Stimulated activated CD4-positive, alpha-beta T cell treated with anti-CD3 and anti-CD28 coated beads, Interleukin-1b, Interleukin-23, amount 100 ng/mL, for 24 hours (primary cell): ENCODE measurements at regions not wholly inside any gene's neighbourhood (a gene's known extent, or its start where the extent isn't known, plus 50 kb on each side); places are given as distances from the start of the nearest gene placed in this dataset.

Experiments used
- DNase-seq, 4 experiments: peaks; one replicate each; pipeline ENCODE4 v3.0.0-alpha.2; 2020; ENCODE audit warnings: low read depth in 4 of 4, low spot score in 1 of 4

- DNase-seq, result no peak
These were observed 1499.6 kb downstream of the EFNA5 start for GRCh38 chr5:106171132-106171531.

GRCh38 chr5:106167766-106168165 lies 1503.0 kb downstream of the EFNA5 start:
- DNase-seq, result no peak

- no peak for DNase-seq
These were observed 1507.5 kb downstream of the EFNA5 start for GRCh38 chr5:106163233-106163632.

DNA sequence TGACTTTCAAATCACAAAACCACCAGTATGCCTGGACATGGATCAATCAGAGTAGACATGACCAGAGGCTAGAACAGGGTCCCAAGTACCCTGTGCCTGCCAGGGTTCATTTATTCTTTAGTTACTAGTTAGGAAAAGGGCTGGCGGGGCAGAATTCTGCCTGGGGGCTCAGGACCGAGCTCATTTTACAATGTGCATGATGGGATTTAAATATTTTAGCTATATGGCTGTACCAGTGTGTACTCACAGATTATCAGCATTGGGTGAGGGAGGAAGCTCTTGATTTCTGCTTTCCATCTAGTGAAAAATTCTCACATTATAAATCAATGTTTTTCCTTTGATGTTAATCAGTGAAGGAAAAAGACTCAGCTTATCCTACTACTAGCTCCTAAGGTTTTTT lies 1511.1 kb downstream of the EFNA5 start:
- DNase-seq, result no peak

DNA sequence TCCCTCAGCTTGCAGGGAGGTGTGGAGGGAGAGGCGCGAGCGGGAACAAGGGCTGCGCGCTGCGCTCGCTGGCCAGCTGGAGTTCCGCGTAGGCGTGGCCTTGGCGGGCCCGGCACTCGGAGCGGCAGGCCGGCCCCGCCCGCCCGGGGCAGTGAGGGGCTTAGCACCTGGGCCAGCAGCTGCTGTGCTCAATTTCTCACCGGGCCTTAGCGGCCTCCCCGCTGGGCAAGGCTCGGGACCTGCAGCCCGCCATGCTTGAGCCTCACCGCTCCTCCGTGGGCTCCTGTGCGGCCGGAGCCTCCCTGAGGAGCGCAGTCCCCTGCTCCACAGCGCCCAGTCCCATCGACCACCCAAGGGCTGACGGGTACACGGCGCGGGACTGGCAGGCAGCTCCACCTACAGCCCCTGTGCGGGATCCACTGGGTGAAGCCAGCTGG lies 1516.4 kb downstream of the EFNA5 start:
- no peak for DNase-seq

DNA sequence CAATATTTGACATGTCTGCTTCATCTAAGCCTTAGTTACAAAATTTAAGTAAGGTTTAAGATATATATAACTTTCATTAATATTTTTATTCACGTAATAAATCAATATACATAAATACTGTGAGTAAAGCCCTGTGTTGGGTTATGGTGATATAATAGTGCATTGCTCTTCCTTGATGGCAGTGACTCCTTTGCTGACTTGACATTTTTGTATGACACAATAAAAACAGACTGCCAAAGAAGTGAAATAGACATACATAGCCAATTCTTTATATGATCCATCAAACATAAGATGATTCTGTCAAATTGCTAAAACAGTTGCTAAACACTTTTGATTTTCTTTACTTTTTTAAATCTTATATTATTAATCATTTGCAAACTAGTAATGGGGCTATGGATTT lies 1518.2 kb downstream of the EFNA5 start:
- DNase-seq, result no peak

- no peak for DNase-seq
These were observed 1528.6 kb downstream of the EFNA5 start for GRCh38 chr5:106142116-106142515.

DNA sequence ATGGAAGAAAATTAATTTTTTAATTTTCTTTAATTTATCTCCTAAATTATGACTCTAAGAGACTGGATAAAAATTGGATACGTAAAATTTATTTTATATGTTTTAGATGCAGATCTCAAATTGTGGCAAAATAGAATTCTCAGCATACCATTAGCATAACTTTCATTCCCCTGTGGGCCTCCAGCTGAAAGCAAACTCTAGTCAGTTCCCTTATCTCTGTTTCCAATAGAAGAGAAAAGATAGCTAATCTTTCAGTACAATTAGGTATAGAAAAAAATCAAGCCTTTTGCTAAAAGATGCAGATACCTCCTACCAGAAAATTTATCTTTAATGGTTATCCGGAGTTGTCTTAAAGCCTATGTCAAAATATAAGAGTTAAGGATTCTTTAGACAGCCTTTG lies 1530.6 kb downstream of the EFNA5 start:
- no peak for DNase-seq

- DNase-seq, result no peak
These were observed 1534.7 kb downstream of the EFNA5 start for GRCh38 chr5:106136061-106136460.

DNA sequence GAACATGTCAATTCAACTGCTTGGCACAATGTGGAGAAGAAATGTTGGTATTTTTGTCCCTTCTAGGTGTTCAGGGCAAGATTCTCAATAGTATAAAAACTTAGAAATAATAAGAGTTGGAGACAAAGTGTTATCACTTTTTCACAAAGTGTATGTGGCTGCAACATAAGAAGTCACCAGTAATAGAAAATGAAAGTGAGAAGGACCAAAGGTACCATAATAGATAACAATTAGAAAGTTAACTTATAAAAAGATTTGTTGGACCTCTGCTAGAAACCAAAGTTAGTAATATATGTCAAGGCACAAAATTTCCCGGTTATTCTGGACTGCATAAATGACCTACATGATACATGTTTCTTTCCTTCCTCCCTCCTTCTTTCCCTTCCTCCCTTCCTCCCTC lies 1535.3 kb downstream of the EFNA5 start:
- DNase-seq, result no peak

GRCh38 chr5:106134549-106134948 lies 1536.2 kb downstream of the EFNA5 start:
- no peak for DNase-seq

GRCh38 chr5:106127985-106128384 lies 1542.8 kb downstream of the EFNA5 start:
- DNase-seq, result no peak

DNA sequence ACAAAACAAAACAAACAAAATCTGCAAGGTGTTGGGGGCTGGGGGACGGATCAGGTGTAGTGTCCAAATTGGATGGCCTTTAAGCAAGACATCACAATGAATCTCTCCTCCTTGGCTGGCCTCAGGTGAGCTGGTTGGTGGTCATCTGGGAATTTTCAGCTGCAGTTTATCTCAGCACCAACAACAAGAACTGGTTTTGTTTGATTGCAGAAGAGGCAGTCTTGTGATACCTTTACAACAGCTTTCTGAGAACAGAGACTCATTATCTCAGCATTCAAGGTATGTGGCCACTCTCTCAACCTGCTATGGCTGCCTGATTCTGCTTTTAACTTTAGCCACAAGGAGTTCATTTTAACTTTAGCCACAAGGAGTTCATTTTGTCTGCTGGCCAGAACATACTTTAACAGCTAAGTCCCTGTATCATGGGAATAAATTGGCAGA lies 1543.4 kb downstream of the EFNA5 start:
- no peak for DNase-seq

DNA sequence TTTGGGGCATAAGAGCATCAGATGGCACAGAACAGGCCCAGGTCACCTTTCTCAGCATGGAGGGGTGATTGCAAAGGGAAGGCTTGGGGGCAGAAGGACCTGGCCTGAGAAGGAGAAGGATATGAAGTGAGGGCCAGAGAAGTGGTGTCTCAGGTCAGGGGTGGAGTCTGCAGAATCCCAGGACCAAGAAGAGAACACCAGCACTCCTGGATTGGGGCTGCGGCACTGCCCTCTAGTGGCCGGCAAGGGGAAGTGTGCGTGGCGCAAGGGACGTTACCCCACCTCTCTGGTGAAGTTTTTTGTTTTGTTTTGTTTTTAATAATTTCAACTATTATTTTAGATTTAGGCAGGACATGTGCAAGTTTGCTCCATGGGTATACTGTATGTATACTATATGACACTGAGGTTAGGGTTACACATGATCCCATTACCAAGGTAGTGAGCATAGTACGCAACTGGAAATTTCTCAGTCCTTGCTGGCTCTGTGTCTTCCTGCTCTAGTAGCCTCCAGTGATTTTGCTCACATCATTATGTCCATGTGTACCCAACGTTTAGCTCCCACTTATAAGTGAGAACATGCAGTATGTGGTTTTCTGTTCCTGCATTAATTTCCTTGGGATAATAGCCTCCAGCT lies 1548.6 kb downstream of the EFNA5 start:
- DNase-seq, result peak in 1 of 4 experiments; percentile 1

- no peak for DNase-seq
These were observed 1554.1 kb downstream of the EFNA5 start for GRCh38 chr5:106116682-106117081.

- DNase-seq, result no peak
These were observed 1556.8 kb downstream of the EFNA5 start for GRCh38 chr5:106113922-106114321.

DNA sequence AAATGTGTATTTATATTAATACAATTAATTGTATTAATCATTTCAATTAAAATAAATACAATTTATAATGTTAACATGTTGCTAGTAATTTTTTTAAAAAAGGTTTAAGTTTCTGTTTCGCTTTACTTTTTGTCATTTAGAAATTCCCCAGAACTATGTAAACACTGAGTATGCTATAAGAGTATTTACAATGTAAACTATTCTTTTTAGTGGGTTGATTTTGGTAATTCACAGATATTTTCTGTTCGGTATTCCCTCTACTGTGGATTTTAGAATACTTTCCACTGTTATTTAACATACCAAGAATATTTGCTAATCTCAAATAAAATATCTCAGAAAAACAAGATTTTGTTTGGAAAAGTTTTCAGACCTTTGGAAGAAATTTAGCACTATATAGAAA lies 1564.4 kb downstream of the EFNA5 start:
- no peak for DNase-seq

DNA sequence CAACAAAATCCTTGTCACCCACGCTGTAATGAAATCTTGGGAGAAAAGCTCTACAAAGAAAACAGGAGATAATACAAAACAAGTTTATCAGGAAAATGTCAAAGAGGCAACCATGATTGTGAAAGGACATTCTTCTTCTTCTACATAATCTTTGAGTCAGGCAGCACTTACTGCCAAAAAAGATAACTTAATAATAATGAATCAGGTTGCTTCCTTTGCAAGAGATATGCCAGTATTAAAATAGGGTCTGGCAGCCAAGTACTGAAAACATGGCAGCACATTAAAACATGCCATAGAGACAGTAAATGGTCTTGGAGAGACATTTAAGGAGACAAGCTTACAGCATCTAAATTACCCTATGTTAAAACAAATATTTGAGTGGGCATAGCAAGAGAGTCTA lies 1573.4 kb downstream of the EFNA5 start:
- no peak for DNase-seq

- DNase-seq, result no peak
These were observed 1575.9 kb downstream of the EFNA5 start for GRCh38 chr5:106094839-106095238.

DNA sequence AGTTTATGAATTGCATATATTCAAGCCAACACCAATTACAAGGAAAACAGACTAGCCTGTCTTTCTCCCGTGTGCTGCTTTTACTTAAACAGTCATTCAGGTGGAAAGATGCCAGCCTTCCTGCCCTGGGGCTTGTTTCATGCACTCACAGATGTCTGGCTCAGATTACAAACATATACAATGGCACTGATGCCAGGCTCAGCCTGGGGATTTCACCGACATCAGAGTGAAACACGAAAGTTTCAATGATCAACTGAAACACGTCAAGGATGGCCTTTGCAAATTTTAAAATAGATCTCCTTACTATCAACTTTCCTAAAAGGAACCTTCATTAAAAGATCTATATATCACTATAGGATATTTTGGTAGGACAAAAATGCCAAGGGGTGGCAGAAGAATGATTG lies 1576.5 kb downstream of the EFNA5 start:
- DNase-seq, result no peak

DNA sequence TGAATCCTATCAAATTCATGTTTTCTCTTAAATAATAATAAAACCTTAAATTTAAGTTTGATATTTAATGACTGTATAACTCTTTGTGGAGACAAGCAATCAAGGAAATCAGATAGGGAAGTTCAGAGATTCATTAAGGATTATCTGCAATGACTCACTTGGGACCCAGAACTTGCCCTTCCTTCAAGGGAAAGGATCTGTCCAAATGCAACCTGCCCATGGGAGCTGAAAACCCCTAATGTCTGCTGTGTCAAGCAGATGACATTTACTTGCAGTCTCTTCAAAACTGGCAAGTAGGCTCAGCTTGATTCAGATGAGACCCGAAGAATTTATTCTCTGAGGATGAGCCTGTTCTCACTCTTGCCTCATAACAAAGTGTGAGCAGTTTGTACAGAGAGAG lies 1577.6 kb downstream of the EFNA5 start:
- DNase-seq, result no peak

DNA sequence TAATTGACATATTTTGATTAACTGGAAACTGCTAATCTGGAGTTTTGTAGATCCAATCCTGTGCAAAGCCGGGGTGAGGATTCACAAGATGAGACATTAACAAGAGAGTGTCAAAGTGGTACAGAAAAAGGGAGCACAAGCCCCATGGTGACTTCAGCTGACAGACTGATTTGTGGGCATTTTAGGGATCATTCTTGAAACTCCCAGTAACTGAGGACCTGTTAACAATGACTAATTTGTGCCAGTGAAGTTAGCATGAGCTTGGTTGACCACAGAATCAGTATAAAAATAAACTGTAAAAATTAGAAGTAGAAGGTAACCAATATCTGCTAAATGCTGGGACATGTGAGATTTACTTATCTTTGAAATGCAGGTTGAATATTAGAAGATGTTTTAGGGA lies 1578.3 kb downstream of the EFNA5 start:
- DNase-seq, result no peak

- DNase-seq, result no peak
These were observed 1581.7 kb downstream of the EFNA5 start for GRCh38 chr5:106089073-106089472.

DNA sequence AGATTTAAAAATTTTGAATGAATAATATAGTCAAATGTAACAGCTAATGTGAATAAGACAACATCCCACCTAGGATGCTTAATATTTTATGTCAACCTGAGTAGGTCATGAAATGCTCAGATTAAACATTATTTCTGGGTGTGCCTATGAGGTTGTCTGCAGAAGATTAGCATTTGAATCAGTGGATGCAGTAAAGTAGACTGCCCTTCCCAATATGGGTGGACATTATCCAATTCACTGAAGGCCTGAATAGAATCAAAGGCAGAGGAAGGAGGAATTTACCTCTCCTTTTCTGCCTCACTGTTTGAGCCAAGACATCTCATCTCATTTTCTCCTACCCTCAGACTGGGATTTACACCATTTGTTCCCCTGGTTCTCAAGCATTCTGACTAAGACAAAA lies 1582.3 kb downstream of the EFNA5 start:
- DNase-seq, result no peak
